H9 (cell line): ENCODE measurements at regions not wholly inside any gene's neighbourhood (a gene's known extent, or its start where the extent isn't known, plus 50 kb on each side); places are given as distances from the start of the nearest gene placed in this dataset.

Source experiments
- DNase-seq: peaks from one replicate; pipeline ENCODE4 v3.0.0-alpha.2; 2017
- H2AFZ ChIP-seq: one replicate; pipeline ENCODE4 v1.6.1; 2013; ENCODE audit warnings: mild to moderate bottlenecking, low read length, control low read depth, moderate library complexity
- H2AK5ac ChIP-seq: 2 replicates; pipeline ENCODE4 v1.6.1; 2013; ENCODE audit warnings: low read length, control low read depth, mixed read lengths; ENCODE audit not compliant: insufficient read length
- H2BK120ac ChIP-seq: one replicate; pipeline ENCODE4 v1.6.1; 2013; ENCODE audit warnings: low read depth, mild to moderate bottlenecking, low read length, control low read depth, inconsistent platforms; ENCODE audit not compliant: poor library complexity, severe bottlenecking
- H2BK12ac ChIP-seq: 2 replicates; pipeline ENCODE4 v1.6.1; 2013; ENCODE audit warnings: low read length, control low read depth, mixed read lengths, low read depth; ENCODE audit not compliant: insufficient read length
- H2BK15ac ChIP-seq: 2 replicates; pipeline ENCODE4 v1.6.1; 2013; ENCODE audit warnings: low read depth, low read length, control low read depth
- H2BK20ac ChIP-seq: one replicate; pipeline ENCODE4 v1.6.1; 2013; ENCODE audit warnings: low read depth, mild to moderate bottlenecking, low read length, control low read depth, inconsistent platforms; ENCODE audit not compliant: poor library complexity, severe bottlenecking
- H2BK5ac ChIP-seq: 2 replicates; pipeline ENCODE4 v1.6.1; 2013; ENCODE audit warnings: low read length, control low read depth, mixed read lengths; ENCODE audit not compliant: insufficient read length
- H3K14ac ChIP-seq: 2 replicates; pipeline ENCODE4 v1.6.1; 2013; ENCODE audit warnings: low read length, control low read depth; ENCODE audit not compliant: insufficient read depth
- H3K18ac ChIP-seq: 2 replicates; pipeline ENCODE4 v1.6.1; 2013; ENCODE audit warnings: low read depth, mild to moderate bottlenecking, mixed read lengths, low read length, control low read depth; ENCODE audit not compliant: insufficient read length
- H3K23ac ChIP-seq: 2 replicates; pipeline ENCODE4 v1.6.1; 2013; ENCODE audit warnings: low read length, control low read depth, mixed read lengths, low read depth; ENCODE audit not compliant: insufficient read length
- H3K23me2 ChIP-seq: 2 replicates; pipeline ENCODE4 v1.6.1; 2013; ENCODE audit warnings: low read depth, mild to moderate bottlenecking, mixed read lengths, low read length, control low read depth; ENCODE audit not compliant: insufficient read length, poor library complexity, severe bottlenecking
- H3K27ac ChIP-seq: 2 replicates; pipeline ENCODE4 v1.5.1; 2013; ENCODE audit warnings: low read length, control low read depth, mixed read lengths, low read depth; ENCODE audit not compliant: insufficient read length
- H3K27me3 ChIP-seq: 2 replicates; pipeline ENCODE4 v1.6.1; 2013; ENCODE audit warnings: low read length, control low read depth, inconsistent platforms; ENCODE audit not compliant: insufficient read depth
- H3K4ac ChIP-seq: 2 replicates; pipeline ENCODE4 v1.6.1; 2013; ENCODE audit warnings: low read depth, mild to moderate bottlenecking, control low read depth, inconsistent platforms, low read length, moderate library complexity
- H3K4me1 ChIP-seq: 2 replicates; pipeline ENCODE4 v1.6.1; 2013; ENCODE audit warnings: low read length, control low read depth, inconsistent platforms; ENCODE audit not compliant: insufficient read depth
- H3K4me2 ChIP-seq: 2 replicates; pipeline ENCODE4 v1.6.1; 2013; ENCODE audit warnings: low read length, control low read depth, mixed read lengths; ENCODE audit not compliant: insufficient read length, insufficient read depth
- H3K56ac ChIP-seq: 2 replicates; pipeline ENCODE4 v1.6.1; 2013; ENCODE audit warnings: low read depth, mild to moderate bottlenecking, mixed read lengths, low read length, control low read depth; ENCODE audit not compliant: insufficient read length
- H3K79me1 ChIP-seq: 2 replicates; pipeline ENCODE4 v1.6.1; 2013; ENCODE audit warnings: low read depth, mild to moderate bottlenecking, moderate library complexity, low read length, control low read depth, inconsistent platforms; ENCODE audit not compliant: insufficient read depth, poor library complexity, severe bottlenecking
- H3K79me2 ChIP-seq: 2 replicates; pipeline ENCODE4 v1.6.1; 2013; ENCODE audit warnings: low read length, control low read depth, inconsistent platforms; ENCODE audit not compliant: insufficient read depth
- H3K9ac ChIP-seq: 2 replicates; pipeline ENCODE4 v1.6.1; 2013; ENCODE audit warnings: low read length, control low read depth, mixed read lengths; ENCODE audit not compliant: insufficient read length; ENCODE audit errors: extremely low read depth
- H3K9me3 ChIP-seq: one replicate; pipeline ENCODE4 v1.6.1; 2013; ENCODE audit warnings: low read depth, low read length, inconsistent platforms; ENCODE audit not compliant: control insufficient read depth
- H3T11ph ChIP-seq: one replicate; pipeline ENCODE4 v1.6.1; 2013; ENCODE audit warnings: mild to moderate bottlenecking, low read length, control low read depth, inconsistent platforms
- H4K20me1 ChIP-seq: one replicate; pipeline ENCODE4 v1.6.1; 2013; ENCODE audit not compliant: control insufficient read depth, insufficient read length, insufficient read depth
- H4K5ac ChIP-seq: 2 replicates; pipeline ENCODE4 v1.6.1; 2013; ENCODE audit warnings: low read depth, mild to moderate bottlenecking, mixed read lengths, low read length, control low read depth; ENCODE audit not compliant: insufficient read length
- H4K8ac ChIP-seq: replicated peaks from 2 replicates; pipeline ENCODE4 v1.6.1; 2013; ENCODE audit warnings: low read length, control low read depth, mixed read lengths, low read depth; ENCODE audit not compliant: insufficient read length
- H4K91ac ChIP-seq: 2 replicates; pipeline ENCODE4 v1.6.1; 2013; ENCODE audit warnings: low read depth, mild to moderate bottlenecking, moderate library complexity, mixed read lengths, low read length, control low read depth; ENCODE audit not compliant: insufficient read length
- H3K27ac Mint-ChIP-seq, 3 experiments: 2 replicates in 2 of 3; 3 replicates in 1 of 3; pipeline ENCODE4 v1.8.0; 2020 to 2021; ENCODE audit warnings: mixed read lengths in 3 of 3, mild to moderate bottlenecking in 1 of 3, moderate library complexity in 1 of 3
- H3K27me3 Mint-ChIP-seq: 2 replicates; pipeline ENCODE4 v1.8.0; 2021; ENCODE audit warnings: low read depth, mild to moderate bottlenecking, moderate library complexity, mixed read lengths
- H3K36me3 Mint-ChIP-seq, 3 experiments: 2 replicates in 2 of 3; 3 replicates in 1 of 3; pipeline ENCODE4 v1.8.0; 2020 to 2021; ENCODE audit warnings: low read depth in 3 of 3, mixed read lengths in 3 of 3; ENCODE audit not compliant: insufficient read depth in 1 of 3
- H3K4me1 Mint-ChIP-seq, 2 experiments: 2 replicates each; pipeline ENCODE4 v1.8.0; 2020; ENCODE audit warnings: mixed read lengths in 2 of 2
- H3K4me3 Mint-ChIP-seq, 2 experiments: 2 replicates in 1 of 2; 3 replicates in 1 of 2; pipeline ENCODE4 v1.8.0; 2020 to 2021; ENCODE audit warnings: mild to moderate bottlenecking in 2 of 2, mixed read lengths in 2 of 2, moderate library complexity in 1 of 2
- H3K9me3 Mint-ChIP-seq, 2 experiments: 2 replicates in 1 of 2; 3 replicates in 1 of 2; pipeline ENCODE4 v1.8.0; 2020; ENCODE audit warnings: mild to moderate bottlenecking in 2 of 2, mixed read lengths in 2 of 2, moderate library complexity in 1 of 2
- whole genome bisulfite sequencing: extraction: QIAGEN DNeasy Blood & Tissue Kit; methylation state at CpG from one replicate; pipeline ENCODE4 v1.1.7; 2013; ENCODE audit warnings: missing lambda C conversion rate, low lambda C conversion rate, mixed read lengths; ENCODE audit not compliant: insufficient read length; ENCODE audit errors: extremely low coverage; 5-methylcytosine and 5-hydroxymethylcytosine counted together
- TF ChIP-seq, protein P1 (sequence below): fragments of 200-600 bp; sonication (generic); conservative IDR thresholded peaks from 3 replicates; pipeline ENCODE4 v1.8.0; 2021; ENCODE audit warnings: antibody characterized with exemption, mild to moderate bottlenecking

DNA sequence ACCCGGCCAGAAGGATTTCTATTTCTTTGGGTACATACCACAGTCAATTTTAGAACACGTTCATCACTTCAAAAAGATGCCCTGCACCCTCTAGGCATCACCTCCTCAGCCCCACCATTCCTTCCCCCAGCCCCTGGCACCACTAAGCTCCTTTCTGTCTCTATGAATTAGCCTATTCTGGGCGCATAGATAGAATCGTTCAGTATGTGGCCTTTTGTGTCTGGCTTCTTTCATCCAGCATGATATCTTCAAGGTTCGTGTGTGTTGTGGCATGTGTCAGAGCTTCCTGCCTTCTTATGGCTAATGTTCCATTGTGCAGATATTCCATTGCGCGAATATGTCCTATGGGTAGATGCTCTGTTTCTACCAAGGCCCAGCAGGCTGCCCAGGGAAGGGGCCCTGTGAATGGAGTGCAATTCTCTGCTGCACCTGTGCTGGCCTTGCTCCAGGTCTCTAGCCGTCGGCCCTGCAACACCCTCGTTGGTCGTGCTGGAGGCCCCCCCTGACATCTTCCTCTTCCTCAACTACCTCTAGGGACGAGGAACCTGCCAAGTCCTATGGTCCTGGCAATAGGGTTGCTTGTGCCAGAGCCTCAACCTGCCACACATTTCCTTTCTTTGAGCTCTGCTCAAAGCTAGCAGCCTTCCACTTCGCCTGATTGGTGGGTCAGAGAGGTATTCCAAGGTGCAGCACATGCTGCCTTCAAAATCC is 113.5 kb downstream of the RIPK4 start:
- Mint-ChIP-seq H3K4me3 (no peak overlapping the region), H3K36me3 (peaks cover 2 to 10% (median 4%) of the 10 kb centered on the region in 3 experiments; a peak in 3 of 7 replicates), H3K9me3 (peaks cover 7 to 9% of the 10 kb centered on the region in 2 experiments; a peak in 3 of 5 replicates), H3K27me3 (peaks cover 2% of the 10 kb centered on the region; the same call in 1 of the 2 replicates), H3K4me1 (peaks cover 18 to 22% of the 10 kb centered on the region in 2 experiments), H3K27ac (no peak overlapping the region; a peak in 1 of 7 replicates)
- Histone ChIP-seq H3K4me1 (no peaks in the 10 kb centered on the region; the same call in 1 of the 2 replicates), H3K56ac (no peak overlapping the region), H3K23me2 (no peaks in the 10 kb centered on the region), H2AFZ (no peak overlapping the region), H2AK5ac (no peak overlapping the region), H2BK120ac (no peak overlapping the region), H2BK12ac (no peak overlapping the region), H3K9me3 (no peaks in the 10 kb centered on the region), H3K23ac (no peak overlapping the region), H3T11ph (no peak overlapping the region), H3K27ac (no peak overlapping the region), H4K20me1 (no peaks in the 10 kb centered on the region), H4K5ac (no peak overlapping the region), H3K9ac (no peak overlapping the region), H4K91ac (no peak overlapping the region), H2BK15ac (no peak overlapping the region), H3K4me2 (no peak overlapping the region), H3K14ac (no peak overlapping the region), H3K27me3 (no peaks in the 10 kb centered on the region), H2BK5ac (no peak overlapping the region), H4K8ac (no peak overlapping the region), H3K4ac (no peak overlapping the region), H3K79me1 (no peaks in the 10 kb centered on the region), H3K18ac (no peak overlapping the region), H2BK20ac (no peak overlapping the region), H3K79me2 (no peaks in the 10 kb centered on the region)
- WGBS: no CpG with 5 or more reads among the region's 13 CpGs
- TF ChIP-seq, protein P1, sequence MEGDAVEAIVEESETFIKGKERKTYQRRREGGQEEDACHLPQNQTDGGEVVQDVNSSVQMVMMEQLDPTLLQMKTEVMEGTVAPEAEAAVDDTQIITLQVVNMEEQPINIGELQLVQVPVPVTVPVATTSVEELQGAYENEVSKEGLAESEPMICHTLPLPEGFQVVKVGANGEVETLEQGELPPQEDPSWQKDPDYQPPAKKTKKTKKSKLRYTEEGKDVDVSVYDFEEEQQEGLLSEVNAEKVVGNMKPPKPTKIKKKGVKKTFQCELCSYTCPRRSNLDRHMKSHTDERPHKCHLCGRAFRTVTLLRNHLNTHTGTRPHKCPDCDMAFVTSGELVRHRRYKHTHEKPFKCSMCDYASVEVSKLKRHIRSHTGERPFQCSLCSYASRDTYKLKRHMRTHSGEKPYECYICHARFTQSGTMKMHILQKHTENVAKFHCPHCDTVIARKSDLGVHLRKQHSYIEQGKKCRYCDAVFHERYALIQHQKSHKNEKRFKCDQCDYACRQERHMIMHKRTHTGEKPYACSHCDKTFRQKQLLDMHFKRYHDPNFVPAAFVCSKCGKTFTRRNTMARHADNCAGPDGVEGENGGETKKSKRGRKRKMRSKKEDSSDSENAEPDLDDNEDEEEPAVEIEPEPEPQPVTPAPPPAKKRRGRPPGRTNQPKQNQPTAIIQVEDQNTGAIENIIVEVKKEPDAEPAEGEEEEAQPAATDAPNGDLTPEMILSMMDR: no peak
- no peak for DNase-seq
